GM19372 (cell line): ENCODE measurements at regions not wholly inside any gene's neighbourhood (a gene's known extent, or its start where the extent isn't known, plus 50 kb on each side); places are given as distances from the start of the nearest gene placed in this dataset.
"Not testable (repeated sequence)": the region's sequence is repeated elsewhere in the genome, so short reads cannot be mapped to it uniquely, and the experiment has no call there.

ENCODE experiments used
- ATAC-seq: cut with Tn5 transposase; IDR thresholded peaks from one replicate; pipeline ENCODE4 v1.9.1; 2021; ENCODE audit warnings: mild to moderate bottlenecking, low read depth, moderate library complexity; ENCODE audit not compliant: unreplicated experiment

- ATAC-seq: no peak
Observed at GRCh38 chr6:139448998-139449610, 74.7 kb upstream of the CITED2 start.

GRCh38 chr6:139448051-139448649 lies 73.7 kb upstream of the CITED2 start:
- peak; percentile 83 for ATAC-seq

- no peak for ATAC-seq
Observed at GRCh38 chr6:139447656-139447975, 73.2 kb upstream of the CITED2 start.

- no peak for ATAC-seq
Observed at GRCh38 chr6:139446768-139447655, 72.6 kb upstream of the CITED2 start.

GRCh38 chr6:139446138-139446715 lies 71.8 kb upstream of the CITED2 start:
- ATAC-seq: no peak

GRCh38 chr6:139444273-139444787 lies 69.9 kb upstream of the CITED2 start:
- not testable (repeated sequence) for ATAC-seq

- ATAC-seq: no peak
Observed at GRCh38 chr6:139443231-139444112, 69.0 kb upstream of the CITED2 start.

- ATAC-seq: no peak
Observed at GRCh38 chr6:139442188-139442671, 67.8 kb upstream of the CITED2 start.

- no peak for ATAC-seq
Observed at GRCh38 chr6:139439349-139439748, 64.9 kb upstream of the CITED2 start.

- ATAC-seq: no peak
Observed at GRCh38 chr6:139438775-139439174, 64.3 kb upstream of the CITED2 start.

GRCh38 chr6:139436957-139437348 lies 62.5 kb upstream of the CITED2 start:
- ATAC-seq: no peak

GRCh38 chr6:139436200-139436956 lies 61.9 kb upstream of the CITED2 start:
- ATAC-seq: no peak

- ATAC-seq: no peak
Observed at GRCh38 chr6:139433631-139434419, 59.4 kb upstream of the CITED2 start.

- no peak for ATAC-seq
Observed at GRCh38 chr6:139431602-139431956, 57.1 kb upstream of the CITED2 start.

GRCh38 chr6:139430899-139431601 lies 56.6 kb upstream of the CITED2 start:
- no peak for ATAC-seq

- no peak for ATAC-seq
Observed at GRCh38 chr6:139429580-139430145, 55.2 kb upstream of the CITED2 start.

GRCh38 chr6:139427199-139427598 lies 52.8 kb upstream of the CITED2 start:
- ATAC-seq: no peak

- ATAC-seq: no peak
Observed at GRCh38 chr6:139426795-139427194, 52.3 kb upstream of the CITED2 start.
